Activated T-cell treated with anti-CD3 and anti-CD28 coated beads, Interleukin-2, amount 50 U/mL, for 72 hours (primary cell): ENCODE measurements at regions not wholly inside any gene's neighbourhood (a gene's known extent, or its start where the extent isn't known, plus 50 kb on each side); places are given as distances from the start of the nearest gene placed in this dataset.

ENCODE experiments used
- ATAC-seq, 2 donors: fragments of 150-1000 bp; cut with Tn5 transposase; replicated peaks in 1 of 2; 2 replicates each; pipeline ENCODE4 v1.10.0; 2021; ENCODE audit warnings: moderate library complexity in 2 of 2, mild to moderate bottlenecking in 1 of 2
- DNase-seq, 2 donors: peaks; one replicate each; pipeline ENCODE4 v3.0.0; 2021 to 2022; ENCODE audit warnings: mixed read lengths in 1 of 2
- H3K27ac Mint-ChIP-seq: one replicate; pipeline ENCODE4 v1.8.0; 2022; ENCODE audit warnings: mild to moderate bottlenecking, moderate library complexity, mixed read lengths
- H3K27me3 Mint-ChIP-seq: one replicate; pipeline ENCODE4 v1.8.0; 2022; ENCODE audit warnings: low read depth, mixed read lengths
- H3K36me3 Mint-ChIP-seq, 2 donors: one replicate each; pipeline ENCODE4 v1.8.0; 2022; ENCODE audit warnings: mixed read lengths in 2 of 2, mild to moderate bottlenecking in 1 of 2; ENCODE audit not compliant: insufficient read depth in 2 of 2
- H3K4me1 Mint-ChIP-seq: one replicate; pipeline ENCODE4 v1.8.0; 2022; ENCODE audit warnings: low read depth, mixed read lengths
- H3K4me3 Mint-ChIP-seq, 2 donors: one replicate each; pipeline ENCODE4 v1.8.0; 2022; ENCODE audit warnings: mild to moderate bottlenecking in 2 of 2, mixed read lengths in 2 of 2, moderate library complexity in 2 of 2
- H3K9me3 Mint-ChIP-seq, 2 donors: one replicate each; pipeline ENCODE4 v1.8.0; 2022; ENCODE audit warnings: mixed read lengths in 2 of 2

DNA sequence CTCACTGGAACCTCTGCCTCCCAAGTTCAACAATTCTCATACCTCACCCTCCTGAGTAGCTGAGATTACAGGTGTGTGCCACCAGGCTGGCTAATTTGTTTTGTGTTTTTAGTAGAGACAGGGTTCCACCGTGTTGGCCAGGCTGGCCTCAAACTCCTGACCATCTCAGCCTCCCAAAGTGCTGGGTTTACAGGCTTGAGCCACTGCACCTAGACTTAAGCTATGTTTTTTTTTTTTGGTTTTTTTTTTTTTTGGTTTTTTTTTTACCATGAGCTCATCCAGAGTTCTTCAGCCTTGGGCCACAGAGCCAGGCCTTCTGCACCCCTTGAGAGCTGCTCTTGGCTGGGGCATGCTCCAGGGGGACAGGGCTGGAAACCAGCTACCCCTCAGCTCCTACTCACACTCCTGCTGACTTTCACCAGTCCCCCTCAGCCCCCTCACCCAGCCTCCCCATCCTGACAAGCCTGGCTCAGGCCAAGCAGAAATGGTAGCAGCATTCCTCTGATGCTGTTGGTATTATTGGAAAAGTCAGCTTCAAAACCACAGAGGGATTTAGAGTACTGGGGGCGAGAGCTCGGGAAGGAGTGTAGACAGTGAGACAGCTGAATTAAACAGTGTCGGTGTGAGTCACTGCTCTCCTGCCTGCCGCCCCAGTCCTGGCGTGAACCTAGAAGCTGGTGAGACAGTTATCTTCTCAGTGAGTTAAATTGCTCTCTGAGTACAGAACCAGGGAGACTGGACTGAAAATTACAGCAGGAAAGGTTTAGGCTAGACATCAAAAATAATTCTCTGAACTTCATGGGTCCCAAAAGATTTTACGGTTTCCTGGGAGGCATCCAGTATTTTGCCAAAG, 63.7 kb downstream of the NAV1 start:
- H3K36me3 Mint-ChIP-seq = no peaks in the 10 kb centered on the region
- no peak overlapping the region for H3K4me3 Mint-ChIP-seq
- no peaks in the 10 kb centered on the region for H3K4me1 Mint-ChIP-seq
- H3K27me3 Mint-ChIP-seq = no peaks in the 10 kb centered on the region
- ATAC-seq (no peak), DNase-seq (no peak)
- H3K27ac Mint-ChIP-seq = no peak overlapping the region
- H3K9me3 Mint-ChIP-seq = no peaks in the 10 kb centered on the region

DNA sequence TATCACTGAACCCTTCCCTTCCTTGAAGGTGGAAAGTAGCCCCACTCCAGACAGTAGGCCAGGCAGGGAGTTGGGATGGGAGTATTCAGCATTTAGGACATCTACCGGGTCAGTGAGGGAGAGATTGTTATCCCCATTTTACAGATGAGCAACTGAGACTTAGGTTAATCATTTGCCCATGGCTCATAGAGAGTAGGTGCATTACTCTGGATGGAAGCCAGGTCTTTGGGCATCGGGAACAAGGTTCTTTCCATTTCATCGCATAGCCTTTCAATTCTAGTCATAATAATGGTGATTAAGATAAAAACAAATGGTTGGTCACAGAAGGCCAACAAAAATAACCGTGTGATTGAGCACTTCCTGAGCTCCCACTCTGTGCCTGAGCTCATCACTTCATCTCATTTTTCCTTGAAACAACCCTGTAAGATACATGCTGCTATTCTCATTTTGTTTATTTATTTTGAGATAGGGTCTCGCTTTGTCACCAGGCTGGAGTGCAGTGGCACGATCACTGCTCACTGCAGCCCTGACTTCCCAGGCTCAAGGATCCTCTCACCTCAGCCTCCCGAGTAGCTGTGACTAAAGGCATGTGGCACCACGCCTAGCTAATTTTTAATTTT, 64.8 kb downstream of the NAV1 start:
- Mint-ChIP-seq H3K27me3 (no peaks in the 10 kb centered on the region), H3K4me1 (no peaks in the 10 kb centered on the region), H3K36me3 (no peaks in the 10 kb centered on the region), H3K27ac (no peak overlapping the region), H3K9me3 (no peaks in the 10 kb centered on the region), H3K4me3 (no peak overlapping the region)
- ATAC-seq (no peak), DNase-seq (no peak)

DNA sequence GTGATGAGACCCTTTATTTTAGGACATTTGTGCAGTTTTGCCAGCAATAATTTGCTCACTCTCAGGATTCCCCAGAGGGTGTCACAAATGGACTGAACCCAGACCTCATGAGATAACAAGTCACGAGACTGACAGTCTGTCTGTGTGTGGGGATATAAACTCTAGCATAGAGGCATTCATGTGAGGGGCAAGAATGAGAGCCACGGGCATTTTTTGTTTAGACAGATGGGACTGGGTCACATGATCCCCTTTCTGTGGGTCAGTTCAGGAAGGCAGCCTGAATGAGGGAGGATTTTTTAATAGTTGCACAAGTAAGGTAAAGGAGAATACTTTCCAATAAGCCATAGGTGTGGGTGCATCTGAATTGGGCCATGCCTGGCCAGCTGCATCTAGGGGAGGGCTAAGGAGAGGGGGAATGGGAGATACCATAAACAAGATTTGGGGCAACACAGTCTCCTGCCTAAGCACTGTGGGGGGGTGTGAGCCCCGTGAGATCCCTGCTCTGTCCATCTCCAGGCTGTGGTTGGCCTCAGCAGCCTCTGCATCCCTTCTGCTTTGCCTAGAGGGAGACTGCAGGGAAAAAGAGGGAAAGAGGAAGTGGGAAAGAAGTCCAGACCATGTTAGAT, 66.6 kb downstream of the NAV1 start:
- Mint-ChIP-seq H3K4me1 (no peaks in the 10 kb centered on the region), H3K36me3 (no peaks in the 10 kb centered on the region), H3K27ac (no peak overlapping the region), H3K27me3 (no peaks in the 10 kb centered on the region), H3K9me3 (no peaks in the 10 kb centered on the region), H3K4me3 (no peak overlapping the region)
- no peak for ATAC-seq
- DNase-seq = no peak

DNA sequence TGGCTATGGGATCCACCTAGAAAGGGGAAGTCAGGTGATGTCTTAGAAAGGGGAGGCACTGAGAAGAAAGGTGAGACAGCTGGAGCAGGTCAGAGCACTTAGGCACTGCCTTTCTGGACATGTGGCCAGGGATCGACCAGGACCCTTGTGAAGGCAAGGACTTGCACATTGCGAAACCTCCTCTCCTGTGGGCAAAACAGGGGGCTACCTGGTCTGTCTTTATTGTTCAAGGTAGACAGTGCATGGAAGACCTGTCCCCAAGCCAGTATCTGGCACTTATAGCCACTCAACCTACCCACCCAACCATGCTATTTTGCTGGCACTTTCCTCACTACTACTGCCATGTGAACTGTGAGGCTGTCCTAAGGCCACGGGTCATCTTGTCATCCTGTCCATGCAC, 67.2 kb downstream of the NAV1 start:
- H3K9me3 Mint-ChIP-seq = no peaks in the 10 kb centered on the region
- DNase-seq (no peak), ATAC-seq (no peak)
- H3K4me1 Mint-ChIP-seq = no peaks in the 10 kb centered on the region
- H3K4me3 Mint-ChIP-seq = no peak overlapping the region
- H3K27ac Mint-ChIP-seq = no peak overlapping the region
- H3K36me3 Mint-ChIP-seq = no peaks in the 10 kb centered on the region
- H3K27me3 Mint-ChIP-seq = no peaks in the 10 kb centered on the region

DNA sequence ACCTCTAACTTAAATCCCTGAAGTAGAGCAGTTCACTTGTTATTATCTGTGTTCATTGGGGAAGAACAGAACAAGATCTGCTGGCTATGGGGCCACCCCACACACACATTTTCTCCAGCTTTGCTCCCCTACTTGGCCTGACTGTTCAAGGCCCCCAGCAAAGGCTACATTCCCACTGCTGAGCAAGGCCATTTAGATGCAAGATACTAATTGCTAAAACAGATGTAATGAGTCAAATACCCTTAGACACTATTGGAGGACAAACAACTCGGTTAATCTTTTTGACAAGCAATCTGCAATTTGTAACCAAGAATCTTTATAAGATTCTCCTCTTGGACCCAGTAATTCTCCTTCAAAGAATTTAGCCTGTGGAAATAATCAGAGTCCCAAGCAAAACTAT, 67.7 kb downstream of the NAV1 start:
- DNase-seq = no peak
- Mint-ChIP-seq H3K36me3 (no peaks in the 10 kb centered on the region), H3K4me1 (no peaks in the 10 kb centered on the region), H3K9me3 (no peaks in the 10 kb centered on the region), H3K4me3 (no peak overlapping the region), H3K27me3 (no peaks in the 10 kb centered on the region), H3K27ac (no peak overlapping the region)
- ATAC-seq = no peak

DNA sequence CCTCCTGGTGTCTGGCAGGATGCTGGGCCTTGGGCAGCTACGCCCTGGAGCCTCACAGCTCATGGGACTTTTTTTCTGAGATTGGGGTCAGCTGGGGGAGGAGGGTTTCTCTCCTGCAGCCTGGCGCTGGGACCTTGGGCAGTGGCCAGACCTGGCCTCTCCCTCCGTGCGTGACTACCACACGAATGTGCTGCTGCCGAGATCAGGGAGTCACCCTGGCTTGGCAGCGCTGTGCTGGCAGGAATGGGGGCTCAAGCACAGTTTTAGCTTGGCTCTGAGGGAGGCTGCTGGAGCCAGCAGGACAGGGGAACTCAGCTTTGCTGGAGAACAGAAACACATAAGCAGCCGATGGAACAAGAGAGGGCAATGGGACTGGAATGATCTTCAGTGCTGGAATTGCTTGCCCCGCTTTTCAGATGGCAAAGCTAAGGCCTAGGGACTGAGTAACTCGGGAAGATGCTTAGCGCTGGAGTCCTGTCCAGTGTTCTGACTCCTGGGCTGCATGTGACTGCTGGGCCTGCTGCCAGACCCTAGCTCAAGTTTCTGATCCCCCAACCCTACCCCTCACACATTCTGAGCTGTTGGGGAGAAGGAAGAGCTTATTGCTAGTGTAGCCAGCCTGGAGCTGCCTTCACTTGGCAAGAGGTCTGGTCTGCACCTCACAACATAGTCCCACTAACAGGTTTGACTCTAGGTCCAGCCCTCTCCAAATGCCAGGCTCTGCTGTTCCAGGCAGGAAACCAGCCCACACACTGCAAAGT, 69.9 kb downstream of the NAV1 start:
- no peaks in the 10 kb centered on the region for H3K4me1 Mint-ChIP-seq
- no peak overlapping the region for H3K4me3 Mint-ChIP-seq
- no peak overlapping the region for H3K27ac Mint-ChIP-seq
- H3K9me3 Mint-ChIP-seq = no peaks in the 10 kb centered on the region
- H3K27me3 Mint-ChIP-seq = no peaks in the 10 kb centered on the region
- no peak for DNase-seq
- H3K36me3 Mint-ChIP-seq = no peaks in the 10 kb centered on the region
- no peak for ATAC-seq

DNA sequence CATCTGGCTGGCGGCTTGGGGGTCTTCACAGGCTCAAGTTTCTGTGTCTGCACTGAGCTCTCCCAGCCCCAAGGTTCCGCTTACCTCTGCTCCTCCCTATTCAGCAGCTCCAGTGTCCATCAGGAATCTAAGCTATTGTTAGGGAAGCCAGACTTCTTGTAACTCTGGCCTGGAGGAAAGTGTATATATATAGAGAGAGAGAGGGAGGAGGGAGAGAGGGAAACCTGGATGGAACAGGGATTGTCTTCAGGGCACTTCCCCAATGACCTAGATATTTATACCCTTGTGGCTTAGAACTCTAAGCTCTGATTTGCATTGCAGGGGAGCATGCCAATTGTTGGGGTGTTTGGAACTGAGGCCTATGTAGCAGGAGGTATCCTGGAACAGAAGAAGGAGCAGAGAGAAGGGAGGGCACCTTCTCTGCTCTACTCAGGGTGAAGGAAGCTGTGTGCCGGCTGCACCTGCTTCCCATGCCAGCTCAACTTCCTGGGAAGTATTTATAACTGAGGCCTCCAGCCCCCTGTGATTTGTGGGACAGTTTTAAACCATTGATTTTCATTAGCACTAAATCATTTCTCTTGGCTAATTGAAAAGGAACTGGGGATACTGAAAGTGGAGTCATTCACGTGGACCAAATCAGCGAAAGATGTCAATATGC, 70.9 kb downstream of the NAV1 start:
- no peaks in the 10 kb centered on the region for H3K27me3 Mint-ChIP-seq
- H3K36me3 Mint-ChIP-seq = no peaks in the 10 kb centered on the region
- DNase-seq = no peak
- no peak for ATAC-seq
- no peak overlapping the region for H3K4me3 Mint-ChIP-seq
- H3K9me3 Mint-ChIP-seq = no peaks in the 10 kb centered on the region
- H3K4me1 Mint-ChIP-seq = no peaks in the 10 kb centered on the region
- H3K27ac Mint-ChIP-seq = no peak overlapping the region

DNA sequence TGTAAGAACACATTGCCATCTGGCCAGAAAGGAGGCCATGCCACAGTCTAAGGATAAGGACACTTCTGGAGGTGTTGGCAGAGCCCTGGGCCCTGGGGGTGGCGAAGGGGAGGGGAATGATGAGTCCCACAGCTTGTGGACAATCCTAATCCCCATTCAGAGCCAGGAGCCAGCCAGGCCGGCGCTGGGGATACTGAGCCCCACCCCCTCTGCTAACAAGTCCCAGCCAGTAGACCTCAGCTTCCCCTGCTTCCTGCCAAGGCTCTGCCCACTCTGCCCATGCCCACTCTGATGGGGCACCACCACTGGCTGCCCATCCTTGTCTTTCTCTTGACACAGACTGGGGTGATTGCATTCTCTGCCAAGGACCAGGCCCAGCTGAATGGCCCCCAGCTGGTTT, 71.9 kb downstream of the NAV1 start:
- H3K27ac Mint-ChIP-seq = no peak overlapping the region
- ATAC-seq (no peak), DNase-seq (no peak)
- no peak overlapping the region for H3K4me3 Mint-ChIP-seq
- H3K36me3 Mint-ChIP-seq = no peaks in the 10 kb centered on the region
- no peaks in the 10 kb centered on the region for H3K27me3 Mint-ChIP-seq
- no peaks in the 10 kb centered on the region for H3K4me1 Mint-ChIP-seq
- H3K9me3 Mint-ChIP-seq = no peaks in the 10 kb centered on the region

DNA sequence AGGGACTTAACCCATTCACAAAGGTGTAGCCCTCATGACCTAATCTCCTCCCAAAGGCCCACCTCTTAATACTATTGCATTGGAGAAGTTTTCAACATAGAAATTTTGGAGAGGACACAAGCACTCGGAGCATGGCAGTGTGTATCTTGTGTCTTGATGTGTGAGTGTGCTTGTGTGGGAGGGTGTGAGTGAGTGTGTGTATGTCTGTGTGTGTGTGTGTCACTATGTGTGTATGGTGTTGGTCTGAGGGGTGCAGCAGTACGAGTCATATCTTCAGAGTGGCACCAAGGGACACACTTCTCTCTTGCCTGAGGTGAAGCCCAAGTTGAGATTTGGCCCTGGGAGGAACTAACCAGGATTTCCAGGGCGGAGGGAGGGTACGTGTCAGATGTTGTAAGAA, 73.7 kb downstream of the NAV1 start:
- no peaks in the 10 kb centered on the region for H3K9me3 Mint-ChIP-seq
- ATAC-seq (no peak), DNase-seq (no peak)
- H3K27me3 Mint-ChIP-seq = no peaks in the 10 kb centered on the region
- H3K4me1 Mint-ChIP-seq = no peaks in the 10 kb centered on the region
- H3K4me3 Mint-ChIP-seq = no peak overlapping the region
- H3K36me3 Mint-ChIP-seq = no peaks in the 10 kb centered on the region
- H3K27ac Mint-ChIP-seq = no peak overlapping the region

DNA sequence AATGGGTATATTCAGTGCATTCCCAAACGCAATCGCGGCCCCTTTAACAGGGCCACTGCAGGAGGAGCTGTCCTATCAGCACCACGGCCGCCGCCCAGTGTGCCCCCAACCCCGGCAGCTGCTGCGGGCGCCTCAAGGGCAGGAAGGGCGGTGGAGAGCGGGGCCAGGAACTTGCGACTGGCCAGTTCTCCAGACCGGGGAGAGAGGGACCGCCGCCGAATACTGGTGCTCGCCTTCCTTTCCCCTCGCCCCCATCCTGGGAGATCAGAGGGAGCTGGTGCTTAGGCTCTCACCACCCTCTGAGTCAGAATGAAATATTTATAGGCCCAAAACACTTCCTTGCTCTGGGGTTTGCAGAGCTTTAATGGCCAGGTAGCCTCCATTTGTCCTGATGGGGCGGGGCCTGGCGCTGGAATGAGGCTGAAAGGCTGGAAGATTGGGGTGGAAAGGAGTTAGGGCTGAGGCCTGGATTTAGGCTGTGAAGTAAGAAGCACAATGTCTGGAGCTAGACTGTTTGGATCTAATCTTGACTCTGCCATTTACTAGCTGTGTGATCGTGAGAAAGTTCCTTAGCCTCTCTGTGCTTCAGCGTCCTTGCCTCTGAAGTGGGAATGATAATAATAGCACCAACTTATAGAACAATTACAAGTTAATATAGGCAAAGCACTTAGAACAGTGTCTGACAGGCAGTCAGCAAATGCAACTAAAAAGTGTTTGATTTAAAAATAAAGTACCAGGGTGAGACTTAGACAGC, 75.5 kb downstream of the NAV1 start:
- no peaks in the 10 kb centered on the region for H3K27me3 Mint-ChIP-seq
- no peak for DNase-seq

DNA sequence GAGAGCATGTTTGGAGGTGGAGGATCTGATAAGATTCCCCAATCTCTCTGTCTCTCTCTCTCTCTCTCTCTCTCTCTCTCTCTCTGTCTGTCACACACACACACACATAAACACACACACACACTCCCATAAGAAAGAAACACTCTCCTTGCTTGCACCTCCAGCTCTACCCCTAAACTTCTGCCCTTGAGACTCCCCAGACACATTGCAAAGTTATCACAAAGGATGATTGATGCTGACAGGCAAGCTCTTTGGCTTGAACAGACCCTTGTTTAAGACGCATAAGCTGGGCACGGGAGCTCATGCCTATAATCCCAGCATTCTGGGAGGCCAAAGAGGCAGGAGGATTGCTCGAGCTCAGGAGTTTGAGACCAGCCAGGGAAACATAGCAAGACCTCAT, 78.2 kb downstream of the NAV1 start:
- Mint-ChIP-seq H3K4me3 (no peak overlapping the region), H3K27me3 (no peaks in the 10 kb centered on the region), H3K9me3 (no peaks in the 10 kb centered on the region), H3K4me1 (no peaks in the 10 kb centered on the region), H3K27ac (no peak overlapping the region), H3K36me3 (no peaks in the 10 kb centered on the region)
- ATAC-seq = no peak
- no peak for DNase-seq

More for the DNA sequence above, 75.5 kb downstream of the NAV1 start:
- H3K4me1 Mint-ChIP-seq = no peaks in the 10 kb centered on the region
- no peaks in the 10 kb centered on the region for H3K9me3 Mint-ChIP-seq
- no peaks in the 10 kb centered on the region for H3K36me3 Mint-ChIP-seq
- peak overlapping the region; percentile 24 for H3K27ac Mint-ChIP-seq
- H3K4me3 Mint-ChIP-seq = no peak overlapping the region
- ATAC-seq = no peak

DNA sequence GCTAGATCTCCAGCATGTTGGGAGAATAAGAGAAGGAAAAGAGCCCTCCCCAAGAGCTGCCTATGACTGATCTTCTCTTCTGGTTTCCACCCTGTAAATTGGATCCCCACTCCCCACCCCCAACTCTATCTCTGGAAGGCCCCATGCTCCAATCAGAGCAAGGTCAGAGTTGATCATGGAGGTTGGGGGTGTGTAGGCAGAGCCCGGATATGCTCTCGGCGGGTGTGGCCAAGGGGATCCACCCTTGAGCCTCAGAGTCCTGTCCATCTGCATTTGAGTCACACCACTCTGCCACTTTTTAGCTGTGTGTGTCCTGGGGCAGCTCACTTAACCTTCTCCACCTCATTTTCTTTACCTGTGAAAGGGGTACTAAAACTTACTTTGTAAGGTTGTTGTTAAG, 79.5 kb downstream of the NAV1 start:
- no peak for ATAC-seq
- Mint-ChIP-seq H3K27me3 (no peaks in the 10 kb centered on the region), H3K36me3 (no peaks in the 10 kb centered on the region), H3K4me3 (no peak overlapping the region), H3K9me3 (no peaks in the 10 kb centered on the region), H3K4me1 (no peaks in the 10 kb centered on the region), H3K27ac (no peak overlapping the region)
- DNase-seq = no peak
